GM19328 (cell line): ENCODE measurements at regions not wholly inside any gene's neighbourhood (a gene's known extent, or its start where the extent isn't known, plus 50 kb on each side); places are given as distances from the start of the nearest gene placed in this dataset.
"Not testable (repeated sequence)": the region's sequence is repeated elsewhere in the genome, so short reads cannot be mapped to it uniquely, and the experiment has no call there.

Experiments used
- ATAC-seq: cut with Tn5 transposase; IDR thresholded peaks from one replicate; pipeline ENCODE4 v1.9.1; 2021; ENCODE audit warnings: mild to moderate bottlenecking, moderate library complexity; ENCODE audit not compliant: unreplicated experiment

- ATAC-seq, result no peak
Measured at GRCh38 chr12:60185060-60185459, 589.2 kb downstream of the SLC16A7 start.

GRCh38 chr12:60191271-60191670 lies 595.4 kb downstream of the SLC16A7 start:
- no peak for ATAC-seq

DNA sequence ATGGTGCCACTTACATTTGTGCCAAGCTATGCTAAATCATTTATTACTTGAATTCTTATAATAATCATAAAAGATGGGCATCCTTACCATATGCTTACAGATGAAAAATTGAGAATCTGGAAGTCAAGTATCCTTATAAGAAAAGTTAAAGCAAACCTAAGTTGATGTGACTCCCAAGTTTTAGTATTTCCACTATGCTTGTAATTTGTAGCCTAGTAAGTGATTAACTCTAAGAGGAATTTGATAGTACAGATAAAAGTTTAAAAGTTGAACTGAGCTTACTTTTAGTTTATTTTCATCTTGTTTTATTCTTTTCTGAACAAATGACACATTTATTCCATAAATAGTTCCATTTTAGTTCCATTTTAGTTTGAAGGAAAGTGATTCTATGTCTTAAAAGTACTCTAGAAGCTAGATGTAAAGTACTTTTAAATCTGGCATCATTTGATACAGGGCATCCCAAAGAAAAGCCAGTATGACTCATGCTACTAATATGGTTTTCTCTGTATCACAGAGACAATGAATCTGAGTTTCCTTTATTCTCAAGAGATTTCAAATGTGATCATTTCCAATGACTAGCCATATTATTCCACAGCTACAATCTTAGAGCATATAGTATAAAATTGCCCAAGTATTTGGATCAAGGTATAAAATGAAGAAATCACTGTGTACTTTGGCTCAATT lies 596.0 kb downstream of the SLC16A7 start:
- ATAC-seq, result no peak

DNA sequence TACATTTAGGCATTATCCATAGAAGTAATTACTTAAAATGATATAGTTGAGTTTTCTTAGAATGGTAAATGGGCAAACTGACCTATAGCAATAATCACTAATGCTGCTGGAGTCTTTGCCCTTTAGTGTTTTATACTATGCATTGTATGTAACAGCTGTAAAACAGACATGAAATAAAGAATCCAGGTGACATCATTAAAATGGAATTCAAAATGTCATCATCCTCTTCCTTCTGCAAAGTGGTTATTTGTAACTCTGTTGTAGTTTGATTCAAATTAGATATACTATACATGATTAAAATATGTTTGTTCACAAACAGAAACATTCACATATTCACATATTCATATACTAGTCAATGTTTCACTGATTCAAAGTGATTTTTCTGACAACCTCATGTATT lies 598.8 kb downstream of the SLC16A7 start:
- no peak for ATAC-seq

GRCh38 chr12:60195483-60195882 lies 599.7 kb downstream of the SLC16A7 start:
- no peak for ATAC-seq

- ATAC-seq, result no peak
Measured at GRCh38 chr12:60196366-60196765, 600.5 kb downstream of the SLC16A7 start.

DNA sequence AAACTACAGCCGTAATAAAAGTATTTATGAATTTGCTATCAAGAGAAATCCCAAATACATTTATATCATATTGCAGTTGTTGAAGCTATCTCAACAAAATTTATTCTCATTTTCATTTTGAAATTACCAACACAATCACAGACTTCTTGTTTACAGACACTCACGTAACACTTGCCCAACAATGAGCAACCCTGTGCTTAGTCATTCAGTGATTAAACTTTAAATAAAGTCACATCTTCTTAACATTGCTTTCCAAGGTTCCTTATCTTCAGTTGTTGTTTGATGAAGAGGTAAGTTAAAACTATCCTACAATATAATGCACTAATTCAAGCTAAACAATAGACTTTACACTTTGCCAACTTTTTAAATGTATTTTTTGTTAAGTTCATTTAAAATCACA lies 601.8 kb downstream of the SLC16A7 start:
- ATAC-seq, result no peak

DNA sequence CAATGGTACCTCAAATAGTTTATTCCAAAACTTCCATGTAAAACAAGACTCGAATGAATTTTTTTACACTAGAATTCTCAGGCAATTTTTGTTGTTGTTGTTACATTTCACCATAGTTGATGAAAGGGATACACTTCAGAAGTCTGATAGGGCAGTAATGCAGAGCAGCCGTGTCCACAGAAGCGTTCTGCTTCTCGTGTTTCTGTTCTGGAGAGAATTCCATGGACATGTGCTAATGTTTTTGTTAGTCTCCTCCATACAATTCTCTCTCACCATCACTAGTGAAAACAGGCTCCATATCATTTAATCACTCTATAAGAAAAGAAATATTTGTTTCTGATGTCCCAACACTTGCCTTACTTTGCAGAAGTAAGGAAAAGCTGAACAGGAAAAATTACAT lies 606.1 kb downstream of the SLC16A7 start:
- ATAC-seq, result no peak

DNA sequence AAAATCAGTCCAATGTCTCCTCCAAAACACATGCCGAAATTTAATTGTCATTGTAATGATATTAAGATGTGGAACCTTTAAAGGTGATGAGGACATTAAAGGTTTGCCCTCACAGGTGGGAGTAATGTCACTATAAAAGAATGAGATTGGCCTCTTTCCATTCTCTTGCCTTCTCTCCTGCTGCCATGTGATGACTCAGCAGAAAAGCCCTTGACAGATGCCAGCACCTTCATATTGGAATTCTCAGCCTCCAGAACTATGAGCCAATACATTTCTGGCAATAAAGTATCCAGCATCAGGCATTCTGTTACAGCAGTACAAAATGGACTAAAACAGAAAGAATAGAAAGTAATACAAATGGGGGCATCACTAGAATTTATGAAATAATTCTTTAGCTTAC lies 609.7 kb downstream of the SLC16A7 start:
- no peak for ATAC-seq

GRCh38 chr12:60209521-60209920 lies 613.7 kb downstream of the SLC16A7 start:
- no peak for ATAC-seq

GRCh38 chr12:60209933-60210332 lies 614.1 kb downstream of the SLC16A7 start:
- no peak for ATAC-seq

DNA sequence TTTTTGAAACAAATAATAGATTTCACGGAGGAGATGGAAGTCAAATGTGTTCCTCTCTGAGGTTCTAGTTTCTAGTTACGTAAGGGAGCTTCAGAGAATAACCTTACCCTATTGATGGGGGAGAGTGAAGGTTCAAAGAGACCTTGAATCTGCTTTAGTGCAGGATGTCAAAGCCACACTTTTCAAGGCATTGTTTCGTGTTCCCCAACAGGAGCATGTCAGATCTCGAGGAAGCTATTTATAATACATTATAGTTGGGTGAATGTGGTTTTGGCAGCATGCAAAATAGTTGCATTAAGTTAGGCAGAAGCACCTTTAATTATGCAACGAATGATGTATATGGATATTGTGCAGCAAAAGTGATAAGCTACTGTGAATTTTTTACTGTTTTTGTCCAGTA lies 614.9 kb downstream of the SLC16A7 start:
- no peak for ATAC-seq

DNA sequence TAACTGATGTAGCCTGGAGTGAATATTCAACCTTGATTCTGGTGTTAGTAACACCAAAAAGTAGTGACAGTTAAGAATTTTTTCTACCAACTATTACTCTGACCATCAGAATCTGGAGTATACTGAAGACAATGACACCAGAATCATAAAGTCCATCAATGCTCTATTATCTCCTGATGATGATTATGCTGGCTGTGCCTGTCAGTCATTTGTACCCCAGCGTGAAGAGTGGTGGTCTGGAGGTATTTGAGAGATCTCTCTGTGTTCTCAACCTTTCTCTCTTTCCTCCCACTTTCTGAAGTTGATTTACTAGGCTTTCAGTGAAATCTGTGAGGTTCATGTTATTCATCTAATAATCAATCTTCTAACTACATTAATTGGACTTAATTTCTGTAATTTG lies 615.4 kb downstream of the SLC16A7 start:
- ATAC-seq, result no peak

GRCh38 chr12:60212159-60213000 lies 616.6 kb downstream of the SLC16A7 start:
- no peak for ATAC-seq

DNA sequence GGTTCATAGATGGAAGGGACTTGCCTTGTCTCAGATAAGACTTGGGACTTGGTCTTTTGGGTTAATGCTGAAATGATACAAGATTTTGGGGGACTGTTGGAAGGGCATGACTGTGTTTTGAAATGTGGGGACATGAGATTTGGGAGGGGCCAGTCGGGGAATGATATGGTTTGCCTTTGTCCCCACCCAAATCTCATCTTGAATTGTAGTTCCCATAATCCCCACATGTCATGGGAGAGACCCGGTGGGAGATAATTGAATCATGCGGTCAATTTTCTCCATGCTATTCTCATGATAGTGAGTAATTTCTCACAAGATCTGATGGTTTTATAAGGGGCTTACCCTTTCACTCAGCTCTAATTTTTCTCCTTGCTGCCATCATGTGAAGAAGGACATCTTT lies 617.4 kb downstream of the SLC16A7 start:
- not testable (repeated sequence) for ATAC-seq

GRCh38 chr12:60216226-60216625 lies 620.4 kb downstream of the SLC16A7 start:
- no peak for ATAC-seq

- no peak for ATAC-seq
Measured at GRCh38 chr12:60223242-60223641, 627.4 kb downstream of the SLC16A7 start.

GRCh38 chr12:60225216-60226000 lies 629.6 kb downstream of the SLC16A7 start:
- no peak for ATAC-seq

- no peak for ATAC-seq
Measured at GRCh38 chr12:60227916-60228315, 632.1 kb downstream of the SLC16A7 start.

DNA sequence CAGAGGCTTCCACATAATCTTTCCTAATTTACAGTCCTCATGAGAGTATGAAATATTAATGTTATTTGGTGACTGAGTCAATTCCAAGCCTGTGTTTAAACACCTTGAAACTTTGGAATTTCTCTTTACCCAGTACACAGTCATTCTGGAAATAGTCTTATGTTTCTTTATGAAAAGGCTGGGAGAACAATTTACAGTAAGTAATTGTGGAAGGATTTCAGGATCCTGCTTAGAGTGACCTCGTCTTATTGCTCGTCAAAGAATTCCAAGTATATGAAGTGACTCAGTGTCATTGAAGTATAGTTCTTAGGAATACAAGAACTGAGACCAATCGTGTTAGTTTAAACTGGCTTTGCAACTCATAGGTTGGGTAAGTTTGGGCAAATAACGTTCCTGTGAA lies 634.2 kb downstream of the SLC16A7 start:
- ATAC-seq, result no peak

- no peak for ATAC-seq
Measured at GRCh38 chr12:60231303-60231702, 635.5 kb downstream of the SLC16A7 start.
